Loucy (cell line): ENCODE measurements at regions not wholly inside any gene's neighbourhood (a gene's known extent, or its start where the extent isn't known, plus 50 kb on each side); places are given as distances from the start of the nearest gene placed in this dataset.

Experiments used
- H2AFZ ChIP-seq: fragments of 200-600 bp; sonication (generic); 2 replicates; pipeline ENCODE4 v1.6.0; 2016; ENCODE audit warnings: antibody characterized with exemption, mild to moderate bottlenecking, low read length, moderate library complexity
- H3F3A ChIP-seq: fragments of 200-600 bp; 2 replicates; pipeline ENCODE4 v1.6.0; 2016; ENCODE audit warnings: antibody characterized with exemption, low read depth, mild to moderate bottlenecking
- H3K27me3 ChIP-seq: fragments of 200-600 bp; sonication (generic); 2 replicates; pipeline ENCODE4 v1.6.1; 2014; ENCODE audit warnings: low read length, mild to moderate bottlenecking; ENCODE audit not compliant: insufficient read depth, poor library complexity, severe bottlenecking
- H3K36me3 ChIP-seq: fragments of 200-600 bp; sonication (generic); 2 replicates; pipeline ENCODE4 v1.6.1; 2016; ENCODE audit warnings: low read length; ENCODE audit not compliant: insufficient read depth
- H3K4me1 ChIP-seq: fragments of 200-600 bp; sonication (generic); 2 replicates; pipeline ENCODE4 v1.5.1; 2014; ENCODE audit warnings: low read length, mild to moderate bottlenecking; ENCODE audit not compliant: insufficient read depth, poor library complexity, severe bottlenecking
- H3K4me2 ChIP-seq: fragments of 200-600 bp; sonication (generic); 2 replicates; pipeline ENCODE4 v1.6.0; 2014; ENCODE audit warnings: antibody characterized with exemption, low read length, low read depth, mild to moderate bottlenecking; ENCODE audit not compliant: poor library complexity, severe bottlenecking
- H3K4me3 ChIP-seq: fragments of 200-600 bp; sonication (generic); 2 replicates; pipeline ENCODE4 v1.5.1; 2014; ENCODE audit warnings: low read length, mild to moderate bottlenecking, mixed read lengths; ENCODE audit not compliant: poor library complexity, severe bottlenecking
- H3K79me2 ChIP-seq: fragments of 200-600 bp; sonication (generic); 2 replicates; pipeline ENCODE4 v1.6.1; 2014; ENCODE audit warnings: low read length; ENCODE audit not compliant: insufficient read depth
- H3K9ac ChIP-seq: fragments of 200-600 bp; sonication (generic); 2 replicates; pipeline ENCODE4 v1.6.0; 2014; ENCODE audit warnings: mild to moderate bottlenecking, low read depth, low read length, moderate library complexity; ENCODE audit not compliant: poor library complexity, severe bottlenecking
- H3K9me2 ChIP-seq: fragments of 200-600 bp; sonication (generic); replicated peaks from 2 replicates; pipeline ENCODE4 v1.6.1; 2016; ENCODE audit warnings: low read depth, low read length, mixed read lengths
- H3K9me3 ChIP-seq: fragments of 200-600 bp; sonication (generic); 2 replicates; pipeline ENCODE4 v1.6.1; 2014; ENCODE audit warnings: mild to moderate bottlenecking, antibody characterized with exemption, low read length, low read depth; ENCODE audit not compliant: insufficient read depth
- H4K20me1 ChIP-seq: fragments of 200-600 bp; sonication (generic); 2 replicates; pipeline ENCODE4 v1.6.0; 2014; ENCODE audit warnings: antibody characterized with exemption, low read length, mild to moderate bottlenecking; ENCODE audit not compliant: insufficient read depth, poor library complexity, severe bottlenecking
- CTCF ChIP-seq: fragments of 200-600 bp; sonication (generic); conservative IDR thresholded peaks from 2 replicates; pipeline ENCODE4 v1.5.1; 2014; ENCODE audit warnings: mild to moderate bottlenecking, antibody characterized with exemption, low read length
- EZH2phosphoT487 ChIP-seq: fragments of 200-600 bp; IDR thresholded peaks from 2 replicates; pipeline ENCODE4 v1.6.1; 2018; ENCODE audit warnings: antibody characterized with exemption, mild to moderate bottlenecking, moderate library complexity, borderline replicate concordance

- H3K9me2 ChIP-seq: no peaks in the 10 kb centered on the region
- H2AFZ ChIP-seq: no peak overlapping the region
- H3K4me3 ChIP-seq: no peak overlapping the region
- H3K79me2 ChIP-seq: no peaks in the 10 kb centered on the region
- no peak overlapping the region for H3K9ac ChIP-seq
- no peaks in the 10 kb centered on the region for H4K20me1 ChIP-seq
- no peaks in the 10 kb centered on the region for H3F3A ChIP-seq
- TF ChIP-seq EZH2phosphoT487 (no peak), CTCF (no peak)
- no peak overlapping the region for H3K4me2 ChIP-seq
- H3K36me3 ChIP-seq: no peaks in the 10 kb centered on the region
- H3K4me1 ChIP-seq: no peaks in the 10 kb centered on the region
- H3K9me3 ChIP-seq: no peaks in the 10 kb centered on the region
- no peaks in the 10 kb centered on the region for H3K27me3 ChIP-seq
These were observed 180.2 kb upstream of the TNP1 start for GRCh38 chr2:217040099-217040498.

GRCh38 chr2:217038001-217038400 is 178.1 kb upstream of the TNP1 start:
- no peaks in the 10 kb centered on the region for H3K9me3 ChIP-seq
- H4K20me1 ChIP-seq: no peaks in the 10 kb centered on the region
- no peak overlapping the region for H3K4me2 ChIP-seq
- H3F3A ChIP-seq: no peaks in the 10 kb centered on the region
- TF ChIP-seq CTCF (no peak), EZH2phosphoT487 (no peak)
- H3K9me2 ChIP-seq: no peaks in the 10 kb centered on the region
- H3K4me1 ChIP-seq: no peaks in the 10 kb centered on the region
- H3K4me3 ChIP-seq: no peak overlapping the region
- H2AFZ ChIP-seq: no peak overlapping the region
- H3K9ac ChIP-seq: no peak overlapping the region
- no peaks in the 10 kb centered on the region for H3K79me2 ChIP-seq
- H3K27me3 ChIP-seq: no peaks in the 10 kb centered on the region
- no peaks in the 10 kb centered on the region for H3K36me3 ChIP-seq

GRCh38 chr2:217037353-217037752 is 177.5 kb upstream of the TNP1 start:
- H3K79me2 ChIP-seq: no peaks in the 10 kb centered on the region
- H3K4me2 ChIP-seq: no peak overlapping the region
- no peaks in the 10 kb centered on the region for H3F3A ChIP-seq
- H3K9me2 ChIP-seq: no peaks in the 10 kb centered on the region
- H3K4me1 ChIP-seq: no peaks in the 10 kb centered on the region
- no peak overlapping the region for H2AFZ ChIP-seq
- TF ChIP-seq EZH2phosphoT487 (no peak), CTCF (no peak)
- no peak overlapping the region for H3K9ac ChIP-seq
- H3K36me3 ChIP-seq: no peaks in the 10 kb centered on the region
- H4K20me1 ChIP-seq: no peaks in the 10 kb centered on the region
- no peaks in the 10 kb centered on the region for H3K27me3 ChIP-seq
- no peak overlapping the region for H3K4me3 ChIP-seq
- H3K9me3 ChIP-seq: no peaks in the 10 kb centered on the region
